Right lung (tissue), 2 donors: ENCODE measurements at regions not wholly inside any gene's neighbourhood (a gene's known extent, or its start where the extent isn't known, plus 50 kb on each side); places are given as distances from the start of the nearest gene placed in this dataset.
"Not testable (repeated sequence)": the region's sequence is repeated elsewhere in the genome, so short reads cannot be mapped to it uniquely, and the experiment has no call there.

Experiments
- DNase-seq, 2 donors: peaks; one replicate each; pipeline ENCODE4 v3.0.0-alpha.2; 2013

GRCh38 chr6:84353459-84354423 lies 126.3 kb upstream of the CEP162 start:
- DNase-seq = no peak

- no peak for DNase-seq
These were observed 123.0 kb upstream of the CEP162 start for GRCh38 chr6:84350397-84350796.

- no peak for DNase-seq
These were observed 122.1 kb upstream of the CEP162 start for GRCh38 chr6:84349542-84349941.

- no peak for DNase-seq
These were observed 121.4 kb upstream of the CEP162 start for GRCh38 chr6:84348801-84349200.

- no peak for DNase-seq
These were observed 118.9 kb upstream of the CEP162 start for GRCh38 chr6:84346372-84346771.

GRCh38 chr6:84344005-84344404 lies 116.6 kb upstream of the CEP162 start:
- DNase-seq = no peak

- DNase-seq = no peak
These were observed 113.0 kb upstream of the CEP162 start for GRCh38 chr6:84340422-84340821.

GRCh38 chr6:84333842-84334241 lies 106.4 kb upstream of the CEP162 start:
- DNase-seq = no peak

GRCh38 chr6:84332139-84333034 lies 104.9 kb upstream of the CEP162 start:
- no peak for DNase-seq

- no peak for DNase-seq
These were observed 102.9 kb upstream of the CEP162 start for GRCh38 chr6:84330325-84330724.

GRCh38 chr6:84329516-84329915 lies 102.1 kb upstream of the CEP162 start:
- no peak for DNase-seq

- DNase-seq = no peak
These were observed 101.6 kb upstream of the CEP162 start for GRCh38 chr6:84329077-84329476.

- no peak for DNase-seq
These were observed 90.0 kb upstream of the CEP162 start for GRCh38 chr6:84317463-84317862.

- no peak for DNase-seq
These were observed 87.0 kb upstream of the CEP162 start for GRCh38 chr6:84314377-84314898.

- DNase-seq = no peak
These were observed 81.9 kb upstream of the CEP162 start for GRCh38 chr6:84309336-84309735.

GRCh38 chr6:84304881-84305280 lies 77.4 kb upstream of the CEP162 start:
- no peak for DNase-seq

- not testable (repeated sequence) for DNase-seq
These were observed 63.6 kb upstream of the CEP162 start for GRCh38 chr6:84291033-84291432.

- no peak for DNase-seq
These were observed 57.1 kb upstream of the CEP162 start for GRCh38 chr6:84284428-84285049.

- no peak for DNase-seq
These were observed 55.1 kb upstream of the CEP162 start for GRCh38 chr6:84282550-84282949.

GRCh38 chr6:84280639-84281038 lies 53.2 kb upstream of the CEP162 start:
- no peak for DNase-seq

GRCh38 chr6:84280030-84280429 lies 52.6 kb upstream of the CEP162 start:
- no peak for DNase-seq
